ENCODE measurements at regions not wholly inside any gene's neighbourhood (a gene's known extent, or its start where the extent isn't known, plus 50 kb on each side); places are given as distances from the start of the nearest gene placed in this dataset.
A peak's percentile ranks its signal among the peaks of the same experiment; 100 is the strongest.

DNA sequence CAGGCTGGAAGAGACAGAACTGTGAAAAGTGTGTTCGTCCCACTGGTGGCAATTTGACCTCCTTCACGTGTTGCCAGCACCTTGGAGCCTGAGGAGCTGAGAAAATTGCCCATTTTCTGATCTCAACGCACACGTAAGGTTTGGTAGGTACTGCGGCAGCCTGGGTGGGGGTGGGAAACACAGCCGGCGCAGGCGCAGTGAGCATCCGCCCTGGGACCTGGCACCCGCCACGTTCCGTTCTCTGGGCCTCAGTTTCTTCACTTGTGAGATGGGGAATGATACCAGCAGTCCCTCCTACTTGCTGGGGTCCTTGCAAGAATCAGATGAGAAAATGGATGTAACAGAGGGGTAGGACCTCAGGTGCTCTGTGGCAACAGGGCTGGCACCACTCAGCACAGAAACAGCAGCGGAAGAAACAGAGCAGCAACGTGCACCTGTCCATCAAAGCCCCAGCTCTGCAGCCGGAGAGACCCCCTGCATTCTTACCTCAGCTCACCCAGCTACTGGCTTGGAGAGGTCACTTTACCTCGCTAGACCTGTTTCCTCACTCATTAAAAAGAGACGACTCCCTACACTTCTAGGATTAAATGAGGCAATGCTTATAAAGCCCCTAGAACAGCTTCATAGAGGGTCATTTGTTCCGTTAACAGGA, 458.0 kb upstream of the ID2 start:
- Histone ChIP-seq H3K9me3 (ENCODE audit: control insufficient read depth in 2 of 2, low read length in 2 of 2) (no peaks in the 10 kb centered on the region), H3K27ac (ENCODE audit: insufficient read depth, low read length, poor library complexity, severe bottlenecking) (no peak overlapping the region), H3K4me3 (ENCODE audit: low read depth, low read length) (no peak overlapping the region), H3K27me3 (ENCODE audit: control insufficient read depth, insufficient read depth, low read length) (no peaks in the 10 kb centered on the region), H3K4me1 (ENCODE audit: control insufficient read depth, insufficient read depth, low read length, poor library complexity, severe bottlenecking) (no peaks in the 10 kb centered on the region), H3K36me3 (ENCODE audit: control insufficient read depth, insufficient read depth, low read length) (no peaks in the 10 kb centered on the region)
- ATAC-seq (ENCODE audit: low read depth in 2 of 2) (no peak), DNase-seq (no peak)
- Mint-ChIP-seq H3K27me3 (peaks cover 6% of the 10 kb centered on the region), H3K27ac (no peak overlapping the region), H3K4me1 (no peaks in the 10 kb centered on the region), H3K36me3 (no peaks in the 10 kb centered on the region), H3K4me3 (peak overlapping the region in 1 of 4 donors; percentile 21), H3K9me3 (no peaks in the 10 kb centered on the region)

GRCh38 chr2:8224347-8225190, 457.3 kb upstream of the ID2 start:
- Histone ChIP-seq H3K27me3 (ENCODE audit: control insufficient read depth, insufficient read depth, low read length) (no peaks in the 10 kb centered on the region), H3K9me3 (ENCODE audit: control insufficient read depth in 2 of 2, low read length in 2 of 2) (no peaks in the 10 kb centered on the region), H3K36me3 (ENCODE audit: control insufficient read depth, insufficient read depth, low read length) (no peaks in the 10 kb centered on the region), H3K27ac (ENCODE audit: insufficient read depth, low read length, poor library complexity, severe bottlenecking) (no peak overlapping the region), H3K4me3 (ENCODE audit: low read depth, low read length) (no peak overlapping the region), H3K4me1 (ENCODE audit: control insufficient read depth, insufficient read depth, low read length, poor library complexity, severe bottlenecking) (peaks cover 4% of the 10 kb centered on the region)
- Mint-ChIP-seq H3K36me3 (no peaks in the 10 kb centered on the region), H3K4me3 (no peak overlapping the region), H3K27ac (no peak overlapping the region), H3K27me3 (peaks cover 6% of the 10 kb centered on the region), H3K4me1 (peaks cover 0 to 6% (median 4%) of the 10 kb centered on the region in 4 donors), H3K9me3 (no peaks in the 10 kb centered on the region)
- ATAC-seq (ENCODE audit: low read depth in 2 of 2) (no peak), DNase-seq (no peak)

GRCh38 chr2:8225266-8225665, 456.6 kb upstream of the ID2 start:
- ATAC-seq (ENCODE audit: low read depth in 2 of 2) (no peak), DNase-seq (no peak)
- Histone ChIP-seq H3K27me3 (ENCODE audit: control insufficient read depth, insufficient read depth, low read length) (no peaks in the 10 kb centered on the region), H3K4me1 (ENCODE audit: control insufficient read depth, insufficient read depth, low read length, poor library complexity, severe bottlenecking) (peaks cover 9% of the 10 kb centered on the region), H3K27ac (ENCODE audit: insufficient read depth, low read length, poor library complexity, severe bottlenecking) (no peak overlapping the region), H3K4me3 (ENCODE audit: low read depth, low read length) (no peak overlapping the region), H3K9me3 (ENCODE audit: control insufficient read depth in 2 of 2, low read length in 2 of 2) (no peaks in the 10 kb centered on the region), H3K36me3 (ENCODE audit: control insufficient read depth, insufficient read depth, low read length) (no peaks in the 10 kb centered on the region)
- H3K36me3 Mint-ChIP-seq: no peaks in the 10 kb centered on the region
- H3K27me3 Mint-ChIP-seq: peaks cover 6% of the 10 kb centered on the region
- H3K4me1 Mint-ChIP-seq: peaks cover 0 to 11% (median 7%) of the 10 kb centered on the region in 4 donors
- no peak overlapping the region for H3K27ac Mint-ChIP-seq
- no peak overlapping the region for H3K4me3 Mint-ChIP-seq
- no peaks in the 10 kb centered on the region for H3K9me3 Mint-ChIP-seq

- H3K4me3 ChIP-seq (ENCODE audit: low read depth, low read length): no peak overlapping the region
- no peaks in the 10 kb centered on the region for H3K9me3 Mint-ChIP-seq
- H3K36me3 ChIP-seq (ENCODE audit: control insufficient read depth, insufficient read depth, low read length): no peaks in the 10 kb centered on the region
- H3K4me1 ChIP-seq (ENCODE audit: control insufficient read depth, insufficient read depth, low read length, poor library complexity, severe bottlenecking): peaks cover 9% of the 10 kb centered on the region
- H3K27me3 Mint-ChIP-seq: peaks cover 6% of the 10 kb centered on the region
- H3K4me1 Mint-ChIP-seq: peaks cover 4 to 11% (median 7%) of the 10 kb centered on the region in 4 donors
- no peak overlapping the region for H3K27ac ChIP-seq (ENCODE audit: insufficient read depth, low read length, poor library complexity, severe bottlenecking)
- ATAC-seq (ENCODE audit: low read depth in 2 of 2) (no peak), DNase-seq (no peak)
- no peaks in the 10 kb centered on the region for H3K9me3 ChIP-seq (ENCODE audit: control insufficient read depth in 2 of 2, low read length in 2 of 2)
- no peaks in the 10 kb centered on the region for H3K27me3 ChIP-seq (ENCODE audit: control insufficient read depth, insufficient read depth, low read length)
- H3K36me3 Mint-ChIP-seq: no peaks in the 10 kb centered on the region
- no peak overlapping the region for H3K4me3 Mint-ChIP-seq
- no peak overlapping the region for H3K27ac Mint-ChIP-seq
Observed at GRCh38 chr2:8225798-8226197, 456.1 kb upstream of the ID2 start.

DNA sequence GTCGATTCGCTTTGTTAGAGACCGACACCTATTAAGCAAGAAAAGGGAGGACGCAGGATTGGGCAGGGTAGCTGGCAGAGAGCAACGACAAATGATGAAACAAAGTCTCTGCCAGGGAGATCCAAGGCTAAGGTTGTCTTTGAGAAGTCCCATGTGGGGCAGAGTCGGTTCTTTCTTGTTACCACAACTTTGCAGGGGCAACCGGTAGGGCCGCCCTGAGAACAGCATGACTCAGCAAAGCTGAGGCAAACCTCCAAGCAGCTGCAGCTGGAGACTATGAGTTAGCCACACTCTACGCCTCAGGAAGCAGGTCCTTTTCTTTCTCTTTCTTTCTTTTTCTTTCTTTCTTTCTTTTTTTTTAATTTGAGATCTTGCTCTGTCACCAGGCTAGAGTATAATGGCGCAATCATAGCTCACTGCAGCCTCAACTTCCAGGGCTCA, 452.3 kb upstream of the ID2 start:
- DNase-seq: peak in 2 of 3 donors; percentile 3 to 73
- Mint-ChIP-seq H3K36me3 (no peaks in the 10 kb centered on the region), H3K4me3 (no peak overlapping the region), H3K4me1 (peaks cover 4 to 11% (median 7%) of the 10 kb centered on the region in 4 donors), H3K27ac (peak overlapping the region in 1 of 3 donors; percentile 39), H3K9me3 (peaks cover 0 to 1% (median 0%) of the 10 kb centered on the region in 7 donors), H3K27me3 (peaks cover 6% of the 10 kb centered on the region)
- no peaks in the 10 kb centered on the region for H3K27me3 ChIP-seq (ENCODE audit: control insufficient read depth, insufficient read depth, low read length)
- H3K9me3 ChIP-seq (ENCODE audit: control insufficient read depth in 2 of 2, low read length in 2 of 2): no peaks in the 10 kb centered on the region
- peak; percentile 50 to 64 for ATAC-seq (ENCODE audit: low read depth in 2 of 2)
- H3K4me1 ChIP-seq (ENCODE audit: control insufficient read depth, insufficient read depth, low read length, poor library complexity, severe bottlenecking): peaks cover 9% of the 10 kb centered on the region
- no peaks in the 10 kb centered on the region for H3K36me3 ChIP-seq (ENCODE audit: control insufficient read depth, insufficient read depth, low read length)
- no peak overlapping the region for H3K27ac ChIP-seq (ENCODE audit: insufficient read depth, low read length, poor library complexity, severe bottlenecking)
- no peak overlapping the region for H3K4me3 ChIP-seq (ENCODE audit: low read depth, low read length)

DNA sequence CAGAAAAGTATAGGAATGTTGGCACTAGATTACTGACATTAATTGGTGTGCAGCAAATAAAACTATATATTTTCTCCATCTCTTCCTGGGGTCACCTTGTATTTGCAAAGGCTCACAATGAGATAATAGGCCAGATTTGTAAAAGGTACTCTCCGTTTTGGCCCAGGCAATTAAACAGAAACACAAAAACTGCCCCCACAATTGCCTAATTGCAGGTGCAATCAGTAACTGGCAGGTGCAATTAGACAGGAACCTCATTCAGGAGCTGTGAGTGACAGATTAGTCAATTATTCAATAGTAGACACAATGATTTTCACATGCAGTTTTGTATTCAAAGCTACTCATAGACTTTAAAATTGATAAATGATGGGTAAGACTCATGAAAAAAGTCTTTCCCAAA, 451.4 kb upstream of the ID2 start:
- H3K4me3 Mint-ChIP-seq: no peak overlapping the region
- Histone ChIP-seq H3K4me3 (ENCODE audit: low read depth, low read length) (no peak overlapping the region), H3K27me3 (ENCODE audit: control insufficient read depth, insufficient read depth, low read length) (no peaks in the 10 kb centered on the region), H3K4me1 (ENCODE audit: control insufficient read depth, insufficient read depth, low read length, poor library complexity, severe bottlenecking) (peaks cover 9% of the 10 kb centered on the region), H3K9me3 (ENCODE audit: control insufficient read depth in 2 of 2, low read length in 2 of 2) (no peaks in the 10 kb centered on the region), H3K36me3 (ENCODE audit: control insufficient read depth, insufficient read depth, low read length) (no peaks in the 10 kb centered on the region), H3K27ac (ENCODE audit: insufficient read depth, low read length, poor library complexity, severe bottlenecking) (no peak overlapping the region)
- H3K27me3 Mint-ChIP-seq: peaks cover 6% of the 10 kb centered on the region
- peak overlapping the region in 1 of 3 donors; percentile 15 for H3K27ac Mint-ChIP-seq
- ATAC-seq (ENCODE audit: low read depth in 2 of 2) (no peak), DNase-seq (no peak)
- peaks cover 4 to 11% (median 7%) of the 10 kb centered on the region in 4 donors for H3K4me1 Mint-ChIP-seq
- H3K9me3 Mint-ChIP-seq: peaks cover 0 to 1% (median 0%) of the 10 kb centered on the region in 7 donors
- H3K36me3 Mint-ChIP-seq: no peaks in the 10 kb centered on the region

DNA sequence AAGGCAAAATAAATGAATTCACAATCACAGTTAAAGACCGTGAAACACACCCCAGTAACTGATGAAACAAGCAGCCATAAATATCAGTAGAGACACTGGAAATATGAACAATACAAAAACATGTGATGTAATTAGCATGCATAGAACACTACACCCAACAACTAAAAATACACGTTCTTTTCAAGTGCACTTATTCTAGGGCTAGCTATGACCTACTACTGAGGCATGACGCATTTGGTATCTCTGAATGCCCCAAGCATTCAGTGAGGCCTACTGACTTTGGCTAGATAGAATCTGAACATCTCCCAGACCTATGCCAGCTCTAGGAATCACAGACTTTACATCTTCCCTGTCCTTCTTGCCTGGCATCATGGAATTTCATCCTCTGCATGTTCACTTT, 450.0 kb upstream of the ID2 start:
- no peak overlapping the region for H3K27ac ChIP-seq (ENCODE audit: insufficient read depth, low read length, poor library complexity, severe bottlenecking)
- H3K27me3 ChIP-seq (ENCODE audit: control insufficient read depth, insufficient read depth, low read length): no peaks in the 10 kb centered on the region
- Mint-ChIP-seq H3K4me3 (no peak overlapping the region), H3K27me3 (peaks cover 1% of the 10 kb centered on the region), H3K9me3 (peaks cover 0 to 1% (median 0%) of the 10 kb centered on the region in 7 donors), H3K36me3 (no peaks in the 10 kb centered on the region), H3K4me1 (peaks cover 4 to 11% (median 7%) of the 10 kb centered on the region in 4 donors), H3K27ac (no peak overlapping the region)
- ATAC-seq (ENCODE audit: low read depth in 2 of 2): no peak
- peaks cover 9% of the 10 kb centered on the region for H3K4me1 ChIP-seq (ENCODE audit: control insufficient read depth, insufficient read depth, low read length, poor library complexity, severe bottlenecking)
- H3K36me3 ChIP-seq (ENCODE audit: control insufficient read depth, insufficient read depth, low read length): no peaks in the 10 kb centered on the region
- DNase-seq: no peak
- no peaks in the 10 kb centered on the region for H3K9me3 ChIP-seq (ENCODE audit: control insufficient read depth in 2 of 2, low read length in 2 of 2)
- no peak overlapping the region for H3K4me3 ChIP-seq (ENCODE audit: low read depth, low read length)
